ENCODE measurements at regions not wholly inside any gene's neighbourhood (a gene's known extent, or its start where the extent isn't known, plus 50 kb on each side); places are given as distances from the start of the nearest gene placed in this dataset.

GRCh38 chr5:175013251-175013650 lies 288.9 kb downstream of the MSX2 start:
- peaks cover 4% of the 10 kb centered on the region for H3K9me3 Mint-ChIP-seq (ENCODE audit: low read depth)
- H3K27ac Mint-ChIP-seq (ENCODE audit: unreplicated experiment): no peak overlapping the region
- no peak for TF ChIP-seq CTCF (IDR thresholded peaks at IDR 0.05)
- H3K4me1 Mint-ChIP-seq (ENCODE audit: low read depth): no peaks in the 10 kb centered on the region
- H3K36me3 Mint-ChIP-seq (ENCODE audit: low read depth): no peaks in the 10 kb centered on the region
- peaks cover 9% of the 10 kb centered on the region for H3K27me3 Mint-ChIP-seq (ENCODE audit: low read depth)
- no peak for DNase-seq (ENCODE audit: low spot score)
- H3K4me3 Mint-ChIP-seq (ENCODE audit: unreplicated experiment): no peak overlapping the region

- peaks cover 4% of the 10 kb centered on the region for H3K9me3 Mint-ChIP-seq (ENCODE audit: low read depth)
- H3K36me3 Mint-ChIP-seq (ENCODE audit: low read depth): no peaks in the 10 kb centered on the region
- no peak for TF ChIP-seq CTCF (IDR thresholded peaks at IDR 0.05)
- H3K27ac Mint-ChIP-seq (ENCODE audit: unreplicated experiment): no peak overlapping the region
- peaks cover 9% of the 10 kb centered on the region for H3K27me3 Mint-ChIP-seq (ENCODE audit: low read depth)
- no peak overlapping the region for H3K4me3 Mint-ChIP-seq (ENCODE audit: unreplicated experiment)
- H3K4me1 Mint-ChIP-seq (ENCODE audit: low read depth): no peaks in the 10 kb centered on the region
- DNase-seq (ENCODE audit: low spot score): no peak
Measured at GRCh38 chr5:175012267-175012666, 287.9 kb downstream of the MSX2 start.

GRCh38 chr5:175003531-175003930 lies 279.1 kb downstream of the MSX2 start:
- no peaks in the 10 kb centered on the region for H3K36me3 Mint-ChIP-seq (ENCODE audit: low read depth)
- H3K9me3 Mint-ChIP-seq (ENCODE audit: low read depth): peaks cover 5% of the 10 kb centered on the region
- no peak overlapping the region for H3K27ac Mint-ChIP-seq (ENCODE audit: unreplicated experiment)
- no peaks in the 10 kb centered on the region for H3K4me1 Mint-ChIP-seq (ENCODE audit: low read depth)
- no peak overlapping the region for H3K4me3 Mint-ChIP-seq (ENCODE audit: unreplicated experiment)
- DNase-seq (ENCODE audit: low spot score): no peak
- TF ChIP-seq CTCF (IDR thresholded peaks at IDR 0.05): no peak
- peaks cover 3% of the 10 kb centered on the region for H3K27me3 Mint-ChIP-seq (ENCODE audit: low read depth)

GRCh38 chr5:175001876-175002645 lies 277.7 kb downstream of the MSX2 start:
- Mint-ChIP-seq H3K9me3 (ENCODE audit: low read depth) (peaks cover 9% of the 10 kb centered on the region), H3K27me3 (ENCODE audit: low read depth) (peaks cover 3% of the 10 kb centered on the region), H3K27ac (ENCODE audit: unreplicated experiment) (no peak overlapping the region), H3K36me3 (ENCODE audit: low read depth) (no peaks in the 10 kb centered on the region), H3K4me1 (ENCODE audit: low read depth) (no peaks in the 10 kb centered on the region), H3K4me3 (ENCODE audit: unreplicated experiment) (no peak overlapping the region)
- no peak for DNase-seq (ENCODE audit: low spot score)
- TF ChIP-seq CTCF (IDR thresholded peaks at IDR 0.05): no peak

- Mint-ChIP-seq H3K9me3 (ENCODE audit: low read depth) (peaks cover 9% of the 10 kb centered on the region), H3K4me1 (ENCODE audit: low read depth) (no peaks in the 10 kb centered on the region), H3K4me3 (ENCODE audit: unreplicated experiment) (no peak overlapping the region), H3K36me3 (ENCODE audit: low read depth) (no peaks in the 10 kb centered on the region), H3K27me3 (ENCODE audit: low read depth) (peaks cover 3% of the 10 kb centered on the region), H3K27ac (ENCODE audit: unreplicated experiment) (no peak overlapping the region)
- TF ChIP-seq CTCF (IDR thresholded peaks at IDR 0.05): no peak
- DNase-seq (ENCODE audit: low spot score): no peak
Measured at GRCh38 chr5:175001311-175001710, 276.9 kb downstream of the MSX2 start.
